ENCODE measurements at regions not wholly inside any gene's neighbourhood (a gene's known extent, or its start where the extent isn't known, plus 50 kb on each side); places are given as distances from the start of the nearest gene placed in this dataset.

DNA sequence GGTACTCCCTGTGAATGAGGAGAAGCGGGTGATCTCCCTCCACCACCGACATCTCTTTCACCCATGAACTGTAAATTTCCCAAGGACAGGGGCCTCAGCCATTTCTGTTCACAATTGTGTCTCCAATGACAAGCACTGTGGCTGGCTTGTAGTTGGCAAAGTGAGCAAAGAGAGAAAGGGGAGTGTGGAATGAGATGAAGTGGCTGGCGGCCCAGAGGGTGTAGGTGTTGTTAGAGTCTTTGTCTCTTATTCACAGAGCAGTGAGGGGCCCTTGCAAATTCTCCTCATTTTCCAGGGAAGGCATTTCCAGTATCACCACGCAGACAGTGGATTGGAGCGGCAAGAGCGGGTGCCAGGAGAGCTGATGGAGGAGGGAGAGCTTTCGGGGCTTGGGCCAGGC, 411.7 kb upstream of the EEF2KMT start:
- peak in 27 of 58 donors; percentile 0 to 51 (median 18) for DNase-seq

DNA sequence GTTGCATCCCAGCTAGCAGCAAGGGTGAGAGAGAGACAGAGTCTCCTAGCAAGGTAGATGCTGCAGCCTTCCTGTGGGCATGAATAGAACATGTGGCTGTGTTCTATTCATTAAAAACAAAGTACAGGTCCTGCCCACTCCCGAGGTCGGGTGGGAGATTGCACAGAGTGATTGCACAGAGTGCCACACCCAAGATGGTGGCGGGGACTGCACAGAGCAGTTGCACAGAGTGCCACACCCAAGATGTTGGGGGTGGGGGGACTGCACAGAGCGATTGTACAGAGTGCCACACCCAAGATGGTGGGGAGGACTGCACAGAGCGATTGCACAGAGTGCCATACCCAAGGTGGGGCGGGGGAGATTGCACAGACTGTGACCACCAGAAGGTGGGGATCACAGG, 410.8 kb upstream of the EEF2KMT start:
- DNase-seq, result no peak

DNA sequence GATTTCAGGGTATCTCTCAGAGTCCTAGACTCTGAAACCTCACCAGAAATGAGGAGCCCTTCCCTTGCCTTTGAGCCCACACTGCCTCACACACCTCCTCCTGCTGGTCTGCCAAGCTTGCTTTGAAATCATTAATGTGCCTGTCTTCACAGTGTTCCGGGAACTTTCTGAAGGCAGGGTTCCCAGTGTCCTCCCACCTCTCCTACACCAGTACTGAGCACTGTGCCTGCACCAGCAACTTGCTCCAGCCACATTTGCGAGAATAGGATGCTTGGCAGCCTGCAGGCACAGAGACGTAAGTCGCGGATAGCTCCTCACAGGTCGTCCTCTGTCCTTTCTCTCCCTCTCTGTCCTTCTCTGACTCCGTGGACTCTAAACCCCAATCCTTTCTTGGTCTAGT, 408.4 kb upstream of the EEF2KMT start:
- peak in 31 of 58 donors; percentile 0 to 72 (median 19) for DNase-seq

DNA sequence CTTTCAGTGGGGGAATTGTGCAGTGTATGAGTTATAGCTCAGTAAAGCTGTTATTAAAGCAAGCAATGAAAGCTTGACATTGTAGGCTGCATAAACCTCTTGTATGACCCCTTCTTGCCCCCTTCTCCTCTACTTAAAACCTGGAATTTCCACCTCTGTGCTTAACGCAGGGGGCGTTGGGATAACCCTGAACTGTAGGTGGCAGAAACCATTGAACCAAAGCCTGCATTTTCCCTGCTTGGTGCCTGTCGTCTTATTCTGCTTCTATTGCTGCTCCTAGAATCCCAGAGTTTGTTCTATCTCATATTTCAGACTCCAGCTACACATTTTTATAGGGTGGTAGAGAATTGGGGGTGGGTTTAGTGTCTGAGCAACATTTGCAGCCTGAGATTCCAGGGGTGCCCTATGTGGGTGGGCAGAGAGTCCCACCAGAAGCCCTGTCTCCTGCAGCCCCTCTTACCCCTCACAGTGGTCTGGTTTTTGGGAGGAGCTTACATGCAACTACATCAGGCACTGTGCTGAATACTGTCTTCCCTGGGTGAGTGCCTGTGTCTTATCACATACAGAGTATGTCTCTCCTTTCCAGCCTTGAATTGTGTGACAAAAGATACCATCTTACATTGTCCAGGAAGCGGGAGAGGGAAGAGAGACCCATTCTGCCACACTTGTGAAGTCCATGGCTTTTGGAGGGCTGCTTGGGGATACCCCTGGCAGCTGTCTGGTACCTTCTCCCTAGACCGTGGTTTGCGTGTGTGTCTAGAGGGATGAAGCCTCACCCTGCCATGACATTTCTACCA, 407.7 kb upstream of the EEF2KMT start:
- DNase-seq, result no peak

DNA sequence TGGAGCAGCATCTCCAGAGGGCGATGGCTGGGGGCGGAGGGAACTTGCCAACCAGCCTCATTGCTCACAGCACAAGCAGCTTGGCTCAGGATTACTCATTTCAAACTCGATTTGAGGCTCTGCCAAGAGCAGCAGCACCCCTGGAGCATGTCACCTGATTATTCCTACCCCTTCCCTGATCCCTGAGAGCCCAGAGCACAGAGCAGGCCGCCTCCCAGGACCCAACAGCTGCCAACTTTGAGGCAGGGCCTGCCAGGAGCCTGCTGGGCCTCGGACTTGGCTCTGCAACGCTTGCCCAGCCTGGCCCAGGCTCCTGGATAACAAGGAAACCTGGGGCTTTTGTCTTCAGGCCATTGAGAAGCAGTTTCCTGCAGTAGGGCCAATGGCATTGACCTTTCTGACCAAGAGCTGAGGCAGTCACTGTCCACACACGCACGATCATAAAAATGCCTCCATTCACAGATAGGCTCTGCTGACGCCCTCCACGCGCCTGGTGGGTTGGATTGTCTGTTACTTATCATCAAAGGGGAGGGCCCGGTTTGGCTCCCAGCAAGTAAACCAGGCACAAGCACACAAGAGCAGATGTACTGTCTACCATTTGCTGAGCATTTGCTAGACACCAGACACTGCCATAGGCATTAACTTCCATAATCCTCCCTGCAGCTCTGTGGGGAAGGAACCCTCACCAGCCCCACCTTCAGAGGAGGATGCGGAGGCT, 406.6 kb upstream of the EEF2KMT start:
- DNase-seq, result peak in 55 of 58 donors; percentile 11 to 87 (median 56)

DNA sequence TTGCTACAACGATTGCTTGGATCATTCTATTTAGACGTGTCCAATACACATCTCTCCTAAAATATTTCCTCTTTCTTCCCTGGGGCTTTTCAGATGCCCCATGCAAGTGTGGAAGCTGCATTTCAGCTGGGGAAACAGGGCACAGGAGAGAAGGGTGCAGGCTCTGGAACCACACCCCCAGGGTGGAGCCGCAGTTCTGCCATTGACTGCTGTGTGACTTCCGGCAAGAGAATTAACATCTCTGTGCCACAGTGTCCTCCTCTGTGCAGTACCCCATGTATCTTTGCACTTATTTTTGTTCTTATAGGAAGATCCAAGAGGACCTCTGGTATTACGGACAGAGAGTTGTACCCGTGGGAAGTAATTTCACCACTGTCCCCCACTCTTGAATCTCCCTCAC, 405.3 kb upstream of the EEF2KMT start:
- DNase-seq, result no peak

DNA sequence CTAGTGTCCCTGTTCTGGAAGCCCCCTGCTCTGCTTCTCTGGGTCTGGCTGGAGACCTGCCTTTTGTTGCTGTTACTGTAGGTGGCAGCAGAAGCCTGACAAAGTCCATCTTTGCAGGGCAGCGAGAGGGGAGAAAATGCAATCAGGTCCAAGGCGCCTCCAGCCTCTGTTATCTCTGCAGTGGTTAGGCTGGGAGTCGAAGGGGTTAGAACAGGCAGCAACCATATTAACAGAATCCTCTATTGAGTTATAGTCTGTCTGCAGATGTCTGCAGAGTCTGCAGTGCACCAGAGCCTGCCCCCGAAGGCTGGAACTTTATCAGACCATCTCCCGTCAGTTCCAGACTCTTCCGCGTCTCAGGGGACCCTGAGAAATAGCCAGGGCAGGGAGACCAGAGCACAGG, 404.9 kb upstream of the EEF2KMT start:
- DNase-seq, result peak in 34 of 58 donors; percentile 1 to 57 (median 8)

DNA sequence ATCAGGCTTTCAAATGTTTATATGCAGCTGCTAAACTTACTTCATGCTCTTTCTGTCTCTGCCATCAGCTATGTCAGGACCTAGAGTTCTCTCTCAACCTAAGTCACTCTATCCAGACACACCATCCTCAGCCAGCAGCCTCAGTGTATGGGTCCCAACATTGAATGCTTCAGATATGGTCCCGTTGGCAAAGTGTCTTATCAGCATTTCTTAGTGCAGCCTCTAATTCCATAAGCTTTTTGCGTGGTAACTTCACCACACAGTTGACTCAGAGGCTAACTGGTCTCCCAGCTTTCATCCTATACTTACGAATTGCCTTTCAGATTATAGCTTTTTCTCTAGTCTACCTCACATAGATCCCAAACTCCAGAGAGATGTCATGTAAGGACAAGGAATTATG, 402.9 kb upstream of the EEF2KMT start:
- DNase-seq, result no peak

DNA sequence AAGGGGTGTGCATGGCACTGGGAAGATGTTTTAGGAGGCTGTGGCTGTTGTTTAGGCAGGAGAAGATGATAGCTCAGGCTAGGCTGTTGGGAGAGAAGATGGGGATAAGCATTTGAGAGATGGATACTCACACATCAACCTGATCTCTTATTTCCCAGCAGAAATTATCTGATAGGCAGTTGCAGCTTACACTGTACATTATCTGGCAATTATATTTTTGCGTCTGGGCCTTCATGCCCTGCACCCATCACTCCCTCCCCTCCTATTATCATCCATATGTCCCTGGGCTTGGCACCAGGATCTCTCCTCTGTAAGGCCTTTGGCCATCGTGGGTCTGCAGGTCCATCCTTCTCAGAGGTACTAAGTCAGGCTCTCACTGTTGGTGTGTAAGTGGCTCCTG, 401.0 kb upstream of the EEF2KMT start:
- no peak for DNase-seq

DNA sequence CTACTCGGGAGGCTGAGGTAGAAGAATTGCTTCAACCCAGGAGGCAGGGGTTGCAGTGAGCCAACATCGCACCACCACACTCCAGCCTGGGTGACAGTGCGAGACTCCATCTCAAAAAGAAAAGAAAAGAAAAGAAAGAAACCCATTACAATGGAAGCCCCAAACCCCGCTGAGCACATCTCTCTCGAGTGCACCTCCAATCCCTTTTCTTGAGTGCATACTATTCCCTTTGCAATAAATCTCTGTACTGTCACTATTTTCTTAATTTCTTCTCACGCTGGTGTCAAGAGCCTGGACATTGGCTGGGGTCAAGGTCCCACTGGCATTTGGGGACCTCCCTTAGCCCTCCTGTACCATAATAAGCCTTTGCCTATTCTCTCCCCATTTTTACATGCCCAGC, 398.4 kb upstream of the EEF2KMT start:
- no peak for DNase-seq

DNA sequence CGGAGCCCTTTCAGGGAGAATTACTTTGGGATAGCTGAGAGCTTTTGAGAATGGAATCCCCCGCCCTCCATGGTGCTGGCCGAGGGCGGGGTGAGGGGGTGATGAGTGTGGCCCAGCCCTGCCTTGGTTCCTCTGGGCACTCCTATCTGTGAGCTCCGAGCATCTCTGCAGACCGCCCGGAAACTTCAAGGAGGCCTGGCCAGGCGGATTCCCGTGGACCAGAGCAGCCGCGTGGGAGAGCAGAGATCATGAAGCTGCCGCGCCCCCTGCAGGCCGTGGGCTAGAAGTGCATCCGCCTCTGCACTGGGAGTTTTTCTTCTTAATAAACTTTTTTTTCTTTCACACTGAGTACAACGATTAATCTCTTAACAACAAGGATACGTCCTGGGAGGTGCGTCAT, 392.9 kb upstream of the EEF2KMT start:
- peak in 47 of 58 donors; percentile 3 to 72 (median 31) for DNase-seq

DNA sequence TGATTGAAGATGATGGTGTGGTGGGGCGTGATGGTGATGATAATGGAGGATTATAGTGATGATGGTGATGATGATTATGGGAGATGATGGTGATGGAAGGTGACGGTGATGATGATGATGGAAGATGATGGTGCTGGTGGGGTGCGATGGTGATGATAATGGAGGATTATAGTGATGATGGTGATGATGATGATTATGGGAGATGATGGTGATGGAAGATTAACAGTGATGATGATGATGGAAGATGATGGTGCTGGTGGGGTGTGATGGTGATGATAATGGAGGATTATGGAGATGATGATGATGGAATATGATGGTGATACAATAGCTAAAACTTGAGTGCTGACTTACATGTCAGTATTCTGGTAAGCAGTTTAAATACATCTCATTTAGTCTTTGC, 391.0 kb upstream of the EEF2KMT start:
- no peak for DNase-seq

DNA sequence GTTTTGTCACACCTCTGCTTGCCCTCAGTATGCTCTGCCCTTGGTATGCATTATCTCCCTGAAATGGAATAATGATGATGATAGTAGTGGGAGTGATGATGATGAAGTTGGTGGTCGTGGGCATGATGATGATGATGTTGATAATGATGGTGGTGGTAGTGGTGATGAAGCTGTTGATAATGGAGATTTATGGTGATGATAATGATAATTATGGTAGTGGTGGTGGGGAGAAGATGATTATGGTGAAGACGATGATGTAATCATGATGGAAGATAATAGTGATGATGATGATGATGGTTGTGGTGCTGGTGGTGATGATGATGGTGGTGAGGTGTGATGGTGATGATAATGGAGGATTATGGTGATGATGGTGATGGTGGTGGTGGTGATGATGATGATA, 390.1 kb upstream of the EEF2KMT start:
- no peak for DNase-seq

DNA sequence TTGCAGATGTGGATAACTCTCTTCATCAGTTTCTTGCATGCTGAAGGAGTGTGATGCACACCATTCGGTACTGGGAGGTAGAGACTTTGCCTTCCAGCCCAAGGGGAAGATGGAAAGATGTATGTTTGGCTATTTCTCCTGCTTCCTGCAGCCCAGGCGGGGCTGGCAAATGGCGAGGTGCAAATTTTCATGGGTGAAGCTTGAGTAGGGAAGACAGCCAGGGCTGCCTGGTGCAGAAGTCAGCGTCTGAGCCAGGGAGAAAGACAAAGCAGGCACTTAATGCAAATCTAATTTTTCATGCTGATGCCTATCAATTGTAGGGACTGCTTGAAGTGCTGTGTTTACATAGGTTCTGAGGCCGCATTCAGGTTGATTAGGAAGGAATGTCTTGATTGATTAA, 384.7 kb upstream of the EEF2KMT start:
- DNase-seq, result peak in 1 of 58 donors; percentile 0

DNA sequence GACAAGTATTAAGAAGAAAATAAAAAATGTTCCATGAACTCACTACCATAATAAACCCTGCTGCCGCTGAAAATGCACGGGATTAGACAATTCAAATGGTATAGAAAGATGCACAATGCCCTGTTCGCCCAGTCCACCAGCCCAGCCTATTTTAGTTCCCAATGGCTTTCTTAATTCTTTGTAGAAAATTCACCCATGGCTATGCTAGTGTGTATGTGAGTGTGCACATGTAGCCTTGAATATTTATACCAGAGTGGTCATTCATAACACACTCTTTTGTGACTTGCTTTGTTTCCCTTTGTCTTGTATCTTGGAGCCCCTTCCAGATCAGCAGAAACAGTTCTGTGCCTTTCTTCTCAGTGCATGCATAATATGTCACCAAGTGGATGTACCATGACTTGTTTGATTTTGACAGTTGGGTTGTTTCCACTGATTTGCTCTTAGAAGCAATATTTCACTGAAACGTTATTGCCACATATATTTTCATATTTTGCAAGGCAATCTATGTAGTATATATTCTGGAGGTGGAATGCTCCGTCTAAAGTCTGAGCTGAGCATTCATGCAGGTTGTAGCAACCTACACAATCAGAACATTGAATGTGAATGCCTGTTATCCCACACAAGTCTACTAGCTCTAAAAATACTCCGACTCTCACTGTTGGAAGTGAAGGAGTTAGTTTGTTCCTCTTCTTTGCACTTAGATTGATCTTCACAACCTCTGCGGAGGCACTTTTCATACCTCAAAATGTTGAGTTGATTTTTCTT, 383.0 kb upstream of the EEF2KMT start:
- no peak for DNase-seq

DNA sequence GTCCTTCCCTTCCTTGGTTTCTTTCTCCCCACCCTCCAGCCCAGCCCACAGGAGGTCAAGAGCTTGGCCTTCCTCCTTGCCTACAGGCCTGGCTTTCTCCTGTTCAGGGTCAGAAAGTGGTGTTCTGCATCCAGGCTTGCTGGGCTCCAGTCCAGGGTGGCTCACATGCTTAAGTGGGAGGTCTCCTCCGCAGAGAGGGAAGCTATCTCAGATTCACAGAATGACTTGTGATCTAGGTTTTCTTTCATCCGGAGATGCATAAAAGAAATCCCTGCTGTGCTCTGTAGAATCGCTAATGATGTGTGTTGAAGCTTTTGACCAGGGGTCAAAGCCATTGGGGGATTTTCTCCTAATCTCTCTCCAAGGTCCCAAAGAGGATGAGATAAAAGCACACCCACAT, 382.3 kb upstream of the EEF2KMT start:
- DNase-seq, result no peak

DNA sequence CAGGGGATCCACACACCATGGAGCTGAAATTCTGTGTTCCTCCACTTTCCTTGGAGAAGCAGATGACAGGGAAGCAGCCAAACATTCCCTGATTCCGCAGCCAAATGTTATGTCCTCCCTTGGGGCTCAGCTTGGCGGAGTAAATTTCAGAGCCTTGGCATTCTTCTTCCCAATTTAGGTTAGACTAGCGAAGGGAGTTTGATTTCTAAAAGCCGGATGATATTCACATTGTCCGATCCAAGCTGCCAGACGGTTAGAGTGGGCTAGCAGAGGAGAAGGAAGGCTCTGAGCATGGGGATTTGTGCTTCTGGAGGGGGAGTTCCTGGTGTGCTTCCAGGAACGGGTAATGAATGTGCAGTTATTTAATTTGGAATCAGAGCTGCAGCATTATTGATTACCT, 380.4 kb upstream of the EEF2KMT start:
- DNase-seq, result peak in 4 of 58 donors; percentile 0 to 39 (median 8)

DNA sequence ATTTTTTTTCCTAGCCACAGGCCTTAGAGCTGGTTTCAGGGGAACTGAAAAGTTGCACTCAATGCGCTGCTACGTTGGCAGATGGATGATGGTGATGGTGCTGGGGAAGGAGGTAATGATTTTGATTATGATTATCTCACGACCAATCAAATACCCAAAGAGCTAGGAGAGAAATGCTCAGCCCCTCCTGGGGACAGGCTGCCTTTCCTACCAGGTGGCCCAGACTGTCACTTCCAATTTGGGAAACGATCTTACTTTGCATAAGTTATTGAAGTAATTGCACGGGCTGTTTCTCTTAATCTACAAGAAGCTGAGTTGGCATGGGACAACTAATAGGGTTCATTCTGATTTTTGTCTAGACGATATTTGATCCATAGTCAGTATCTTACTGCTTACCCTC, 379.7 kb upstream of the EEF2KMT start:
- no peak for DNase-seq

DNA sequence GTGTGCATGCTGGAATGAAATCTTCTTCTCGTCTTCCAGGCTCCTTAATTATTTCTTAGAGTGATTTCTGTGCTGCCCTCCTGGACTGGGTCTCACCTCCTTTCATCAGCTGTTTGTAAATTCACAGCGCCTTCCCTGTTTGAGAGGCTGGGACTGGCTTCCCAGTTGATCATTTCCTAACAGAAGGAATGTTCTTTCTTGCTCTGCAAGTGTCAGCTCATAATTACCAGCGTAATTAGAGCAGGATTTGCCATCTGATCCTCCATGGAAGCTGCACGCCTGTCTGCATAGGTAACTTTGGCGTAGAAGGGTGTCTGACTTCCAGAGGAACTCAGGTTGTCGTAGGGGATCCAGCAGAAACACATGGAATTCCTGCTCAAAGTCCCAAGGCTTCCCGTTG, 375.0 kb upstream of the EEF2KMT start:
- DNase-seq, result no peak

DNA sequence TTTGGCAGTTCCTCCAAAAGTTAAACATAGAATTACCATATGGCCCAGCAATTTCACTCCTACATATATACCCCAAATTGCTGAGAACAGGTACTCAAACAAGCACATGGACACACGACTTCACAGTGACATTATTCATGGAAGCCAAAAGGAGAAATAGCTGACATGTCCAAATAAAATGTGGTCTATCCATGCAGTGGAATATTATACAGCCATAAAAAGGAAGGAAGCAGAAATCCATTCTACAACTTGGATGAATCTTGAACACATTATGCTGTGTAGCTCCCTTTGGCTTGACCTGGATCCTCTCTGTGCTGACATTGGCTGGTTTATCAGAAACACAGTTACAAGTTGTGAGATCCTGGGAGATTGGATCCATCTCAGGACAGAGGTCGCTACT, 370.9 kb upstream of the EEF2KMT start:
- no peak for DNase-seq

DNA sequence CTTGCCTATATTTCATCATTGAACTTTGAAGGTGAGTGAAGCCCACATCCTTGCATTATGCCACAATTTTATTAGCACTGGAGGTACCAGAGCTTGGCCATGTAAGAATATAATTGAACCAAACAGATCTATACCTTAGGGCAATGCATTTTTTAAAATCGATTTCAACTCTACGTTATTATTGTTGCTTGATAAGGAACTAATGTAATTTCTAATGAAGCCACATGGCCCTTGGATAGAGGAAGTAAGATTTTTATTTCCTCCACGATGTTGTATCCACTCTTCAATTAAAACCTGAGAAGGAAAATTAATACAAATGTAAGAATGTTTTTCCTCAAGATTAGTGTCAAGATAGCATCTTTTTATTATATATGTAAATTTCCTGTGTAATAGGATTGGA, 370.0 kb upstream of the EEF2KMT start:
- no peak for DNase-seq

DNA sequence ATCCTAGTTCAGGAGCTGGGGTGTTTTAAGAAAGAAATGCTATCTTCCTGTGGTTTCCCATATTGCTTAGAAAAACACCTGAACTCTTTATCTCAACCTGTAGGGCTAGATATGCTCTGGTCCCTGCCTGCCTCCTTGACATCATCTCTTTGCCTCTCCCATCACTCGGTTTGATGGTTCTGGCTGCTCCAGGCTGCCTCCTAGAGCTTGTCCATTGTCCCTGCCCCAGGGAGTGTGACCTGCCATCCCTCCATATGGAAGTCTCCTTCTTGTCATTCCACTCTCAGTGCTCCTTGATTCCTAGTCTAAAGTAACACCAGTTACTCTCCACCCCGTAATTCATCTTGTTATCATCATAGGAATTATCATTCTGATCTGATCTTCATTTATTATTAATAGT, 369.0 kb upstream of the EEF2KMT start:
- DNase-seq, result no peak

All from anterior cingulate cortex (tissue), 58 donors.